ENCODE measurements at regions not wholly inside any gene's neighbourhood (a gene's known extent, or its start where the extent isn't known, plus 50 kb on each side); places are given as distances from the start of the nearest gene placed in this dataset.

DNA sequence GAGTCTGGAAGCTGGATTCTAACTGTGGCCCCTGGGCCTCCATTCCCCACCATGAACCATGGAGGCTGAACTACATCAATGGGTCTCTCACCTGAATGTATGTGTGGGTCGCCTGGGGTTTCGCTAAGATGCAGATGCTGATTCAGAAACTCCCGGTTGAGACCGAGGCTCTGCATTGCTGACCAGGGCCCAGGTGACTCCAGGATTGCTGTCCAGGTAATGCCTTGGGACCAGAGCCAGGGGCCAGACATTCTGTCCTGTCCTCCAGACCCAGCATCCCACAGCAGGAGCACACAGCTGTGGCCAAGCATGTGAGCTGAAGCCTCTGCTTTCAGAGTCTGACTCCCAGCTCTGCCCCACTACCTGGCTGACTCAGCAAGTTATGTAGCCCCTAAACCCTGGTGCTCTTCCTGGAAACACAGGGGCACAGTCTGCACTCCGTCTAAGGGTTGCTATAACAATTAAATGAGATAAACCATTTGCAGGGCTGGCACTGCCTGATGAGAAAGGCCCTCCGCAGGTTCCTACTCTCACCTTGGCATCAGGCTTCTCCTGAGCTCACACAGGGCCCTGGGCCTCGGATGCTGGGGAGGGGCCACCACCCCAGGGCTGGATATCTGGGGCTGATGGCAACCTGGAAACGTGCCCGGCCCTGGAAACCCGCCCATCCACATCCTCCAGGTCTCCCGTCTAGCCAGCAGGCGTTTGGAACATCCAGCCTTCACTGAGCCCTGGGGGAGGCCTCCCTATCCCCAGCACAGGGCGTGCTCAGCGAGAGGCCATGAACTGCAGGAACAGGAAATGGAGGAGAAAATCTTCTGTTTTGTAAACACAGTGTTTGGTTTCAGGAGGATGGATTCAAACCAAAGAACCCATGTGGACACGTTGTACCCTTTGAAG lies 175.7 kb downstream of the DLL1 start:
- Histone ChIP-seq H2AFZ (ENCODE audit: low read depth, low read length, severe bottlenecking) (no peak overlapping the region), H3K27ac (ENCODE audit: low read depth, low read length) (no peak overlapping the region), H3K9me3 (ENCODE audit: insufficient read depth, low read length) (peaks cover 4% of the 10 kb centered on the region; the same call in 1 of the 2 replicates), H3K9ac (ENCODE audit: low read length) (no peak overlapping the region), H3K36me3 (ENCODE audit: low read length) (no peaks in the 10 kb centered on the region), H3K27me3 (ENCODE audit: low read length) (no peaks in the 10 kb centered on the region), H3K9me2 (replicated peaks; ENCODE audit: insufficient read depth, low read length) (no peaks in the 10 kb centered on the region), H4K20me1 (ENCODE audit: low read depth, low read length) (no peaks in the 10 kb centered on the region), H3F3A (ENCODE audit: insufficient read depth) (no peaks in the 10 kb centered on the region), H3K4me2 (ENCODE audit: low read depth, low read length, poor library complexity, severe bottlenecking) (no peak overlapping the region), H3K79me2 (ENCODE audit: insufficient read depth, low read length) (no peaks in the 10 kb centered on the region), H3K4me3 (ENCODE audit: insufficient read depth, low read length, poor library complexity, severe bottlenecking) (no peak overlapping the region)
- TF ChIP-seq, protein P1, sequence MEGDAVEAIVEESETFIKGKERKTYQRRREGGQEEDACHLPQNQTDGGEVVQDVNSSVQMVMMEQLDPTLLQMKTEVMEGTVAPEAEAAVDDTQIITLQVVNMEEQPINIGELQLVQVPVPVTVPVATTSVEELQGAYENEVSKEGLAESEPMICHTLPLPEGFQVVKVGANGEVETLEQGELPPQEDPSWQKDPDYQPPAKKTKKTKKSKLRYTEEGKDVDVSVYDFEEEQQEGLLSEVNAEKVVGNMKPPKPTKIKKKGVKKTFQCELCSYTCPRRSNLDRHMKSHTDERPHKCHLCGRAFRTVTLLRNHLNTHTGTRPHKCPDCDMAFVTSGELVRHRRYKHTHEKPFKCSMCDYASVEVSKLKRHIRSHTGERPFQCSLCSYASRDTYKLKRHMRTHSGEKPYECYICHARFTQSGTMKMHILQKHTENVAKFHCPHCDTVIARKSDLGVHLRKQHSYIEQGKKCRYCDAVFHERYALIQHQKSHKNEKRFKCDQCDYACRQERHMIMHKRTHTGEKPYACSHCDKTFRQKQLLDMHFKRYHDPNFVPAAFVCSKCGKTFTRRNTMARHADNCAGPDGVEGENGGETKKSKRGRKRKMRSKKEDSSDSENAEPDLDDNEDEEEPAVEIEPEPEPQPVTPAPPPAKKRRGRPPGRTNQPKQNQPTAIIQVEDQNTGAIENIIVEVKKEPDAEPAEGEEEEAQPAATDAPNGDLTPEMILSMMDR (IDR thresholded peaks at IDR 0.05; ENCODE audit: insufficient read depth, low read length, poor library complexity, severe bottlenecking) = no peak
- TF ChIP-seq EZH2phosphoT487 (conservative IDR thresholded peaks at IDR 0.05; ENCODE audit: low read length) = no peak

DNA sequence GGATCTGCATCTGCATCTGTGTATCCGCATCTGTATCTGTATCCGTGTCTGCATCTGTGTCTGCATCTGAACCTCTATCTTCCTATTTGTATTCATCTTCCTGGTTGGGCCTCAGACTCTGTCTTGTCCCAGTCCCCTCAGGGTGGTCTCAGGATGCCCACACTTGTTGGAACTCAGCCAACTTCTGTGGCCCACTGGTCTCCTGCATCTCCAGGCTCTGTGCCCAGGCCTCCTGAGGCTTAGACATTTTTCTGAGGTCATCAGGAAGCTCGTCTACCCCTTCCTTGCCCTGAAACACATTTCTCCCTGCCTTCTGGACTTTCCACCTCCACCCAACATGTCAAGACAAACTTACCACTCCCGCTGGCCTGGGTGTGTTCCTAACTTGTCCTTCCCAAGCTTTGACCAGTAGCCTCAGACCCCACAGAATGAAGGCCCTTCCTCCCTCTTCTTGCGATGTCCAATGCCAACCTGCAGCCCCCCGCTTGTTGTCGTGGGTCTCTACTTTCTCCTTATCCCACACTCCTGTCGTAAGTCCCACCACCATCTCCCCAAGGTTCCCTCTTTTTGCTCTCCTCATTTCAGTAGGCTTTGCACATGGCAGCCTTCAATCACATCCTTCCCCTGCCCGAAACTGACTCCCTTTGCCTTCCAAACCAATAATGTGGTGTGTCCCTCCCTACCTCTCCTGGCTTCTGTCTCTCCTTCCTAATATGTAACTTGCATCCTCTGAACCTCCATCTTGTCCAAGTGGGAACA lies 176.5 kb downstream of the DLL1 start:
- Histone ChIP-seq H3K4me2 (ENCODE audit: low read depth, low read length, poor library complexity, severe bottlenecking) (no peak overlapping the region), H3K9me3 (ENCODE audit: insufficient read depth, low read length) (no peaks in the 10 kb centered on the region), H3K9me2 (replicated peaks; ENCODE audit: insufficient read depth, low read length) (no peaks in the 10 kb centered on the region), H3K36me3 (ENCODE audit: low read length) (no peaks in the 10 kb centered on the region), H3K4me3 (ENCODE audit: insufficient read depth, low read length, poor library complexity, severe bottlenecking) (no peak overlapping the region), H3K9ac (ENCODE audit: low read length) (no peak overlapping the region), H2AFZ (ENCODE audit: low read depth, low read length, severe bottlenecking) (no peak overlapping the region), H4K20me1 (ENCODE audit: low read depth, low read length) (no peaks in the 10 kb centered on the region), H3K27me3 (ENCODE audit: low read length) (no peaks in the 10 kb centered on the region), H3F3A (ENCODE audit: insufficient read depth) (no peaks in the 10 kb centered on the region), H3K27ac (ENCODE audit: low read depth, low read length) (no peak overlapping the region), H3K79me2 (ENCODE audit: insufficient read depth, low read length) (no peaks in the 10 kb centered on the region)
- TF ChIP-seq, protein P1 (IDR thresholded peaks at IDR 0.05; ENCODE audit: insufficient read depth, low read length, poor library complexity, severe bottlenecking) = no peak
- no peak for TF ChIP-seq EZH2phosphoT487 (conservative IDR thresholded peaks at IDR 0.05; ENCODE audit: low read length)

DNA sequence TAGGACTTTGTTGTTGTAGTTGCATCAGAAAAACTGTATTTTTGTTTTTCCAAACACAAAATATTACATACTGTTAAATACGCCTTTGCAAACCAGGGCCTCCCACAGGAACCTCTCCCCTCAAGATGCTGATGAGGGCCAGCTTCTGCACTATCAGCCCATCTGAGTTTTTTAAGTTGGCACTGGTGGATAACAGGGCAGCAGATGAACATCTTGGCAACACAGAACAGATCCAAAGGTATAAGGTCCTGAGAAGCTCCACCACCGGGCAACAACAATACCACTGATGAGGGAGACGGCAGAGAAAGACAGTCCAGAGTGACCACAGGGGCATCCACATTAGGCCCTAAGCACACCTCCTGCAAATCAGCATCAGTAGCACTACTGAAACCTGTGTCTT lies 177.7 kb downstream of the DLL1 start:
- Histone ChIP-seq H3K9ac (ENCODE audit: low read length) (no peak overlapping the region), H3K9me3 (ENCODE audit: insufficient read depth, low read length) (no peaks in the 10 kb centered on the region)

More for the DNA sequence above, 177.7 kb downstream of the DLL1 start:
- Histone ChIP-seq H4K20me1 (ENCODE audit: low read depth, low read length) (no peaks in the 10 kb centered on the region), H3K36me3 (ENCODE audit: low read length) (no peaks in the 10 kb centered on the region), H3K27me3 (ENCODE audit: low read length) (no peaks in the 10 kb centered on the region), H3K27ac (ENCODE audit: low read depth, low read length) (no peak overlapping the region), H2AFZ (ENCODE audit: low read depth, low read length, severe bottlenecking) (no peak overlapping the region), H3K79me2 (ENCODE audit: insufficient read depth, low read length) (no peaks in the 10 kb centered on the region), H3K4me2 (ENCODE audit: low read depth, low read length, poor library complexity, severe bottlenecking) (no peak overlapping the region), H3F3A (ENCODE audit: insufficient read depth) (no peaks in the 10 kb centered on the region), H3K9me2 (replicated peaks; ENCODE audit: insufficient read depth, low read length) (no peaks in the 10 kb centered on the region), H3K4me3 (ENCODE audit: insufficient read depth, low read length, poor library complexity, severe bottlenecking) (no peak overlapping the region)
- TF ChIP-seq, protein P1 (IDR thresholded peaks at IDR 0.05; ENCODE audit: insufficient read depth, low read length, poor library complexity, severe bottlenecking) = no peak
- no peak for TF ChIP-seq EZH2phosphoT487 (conservative IDR thresholded peaks at IDR 0.05; ENCODE audit: low read length)

All from SU-DHL-6 (cell line).